ENCODE measurements at regions not wholly inside any gene's neighbourhood (a gene's known extent, or its start where the extent isn't known, plus 50 kb on each side); places are given as distances from the start of the nearest gene placed in this dataset.

- DNase-seq (ENCODE audit: low spot score): no peak
- H3K4me1 Mint-ChIP-seq (ENCODE audit: low read depth): peaks cover 4% of the 10 kb centered on the region
- no peak for TF ChIP-seq CTCF (IDR thresholded peaks at IDR 0.05)
- H3K27me3 Mint-ChIP-seq (ENCODE audit: low read depth): peaks cover 3% of the 10 kb centered on the region
- H3K4me3 Mint-ChIP-seq (ENCODE audit: unreplicated experiment): peak overlapping the region; percentile 69
- H3K27ac Mint-ChIP-seq (ENCODE audit: unreplicated experiment): peak overlapping the region; percentile 9
- no peaks in the 10 kb centered on the region for H3K36me3 Mint-ChIP-seq (ENCODE audit: low read depth)
- H3K9me3 Mint-ChIP-seq (ENCODE audit: low read depth): no peaks in the 10 kb centered on the region
Observed at GRCh38 chr18:5627776-5628511, 84.1 kb upstream of the EPB41L3 start.

DNA sequence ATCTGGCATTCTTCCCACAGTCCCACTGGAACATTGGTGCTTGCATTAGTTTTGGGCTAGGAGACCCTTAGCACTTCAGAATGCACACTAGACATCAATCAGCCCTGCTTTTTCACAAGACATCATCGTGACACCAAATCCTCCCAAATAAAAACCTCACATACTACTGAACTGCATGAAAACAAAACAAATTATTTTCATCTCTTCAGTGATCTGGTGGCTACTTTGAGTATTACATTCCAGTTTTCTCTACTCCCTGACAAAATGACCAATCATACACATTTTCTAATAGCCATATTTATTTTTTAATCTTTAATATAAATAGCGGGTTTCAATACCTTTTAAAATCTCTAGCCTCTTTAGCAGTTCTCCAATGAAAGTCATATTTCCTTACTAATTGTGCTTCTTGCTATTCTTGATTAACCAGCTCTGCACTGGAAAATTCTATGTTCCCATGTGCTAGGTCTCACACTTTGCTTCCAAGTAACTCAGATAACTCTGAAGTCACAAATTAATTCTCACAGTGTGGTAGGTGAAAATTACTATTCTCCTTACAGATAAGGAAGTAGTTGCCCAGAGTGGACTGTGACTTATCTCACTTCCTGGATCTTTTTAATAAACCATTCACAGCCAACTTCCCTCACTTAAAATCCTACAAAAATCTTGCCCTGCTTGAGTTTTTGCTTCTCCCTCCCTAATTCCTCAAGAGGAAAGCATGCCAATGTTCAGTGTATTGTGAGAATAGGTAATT lies 82.5 kb upstream of the EPB41L3 start:
- H3K36me3 Mint-ChIP-seq (ENCODE audit: low read depth): no peaks in the 10 kb centered on the region
- DNase-seq (ENCODE audit: low spot score): no peak
- peaks cover 4% of the 10 kb centered on the region for H3K4me1 Mint-ChIP-seq (ENCODE audit: low read depth)
- no peaks in the 10 kb centered on the region for H3K9me3 Mint-ChIP-seq (ENCODE audit: low read depth)
- H3K27ac Mint-ChIP-seq (ENCODE audit: unreplicated experiment): no peak overlapping the region
- H3K4me3 Mint-ChIP-seq (ENCODE audit: unreplicated experiment): no peak overlapping the region
- H3K27me3 Mint-ChIP-seq (ENCODE audit: low read depth): no peaks in the 10 kb centered on the region
- TF ChIP-seq CTCF (IDR thresholded peaks at IDR 0.05): peak; percentile 52

- no peak for DNase-seq (ENCODE audit: low spot score)
- no peak overlapping the region for H3K27ac Mint-ChIP-seq (ENCODE audit: unreplicated experiment)
- TF ChIP-seq CTCF (IDR thresholded peaks at IDR 0.05): no peak
- H3K4me3 Mint-ChIP-seq (ENCODE audit: unreplicated experiment): no peak overlapping the region
- H3K4me1 Mint-ChIP-seq (ENCODE audit: low read depth): peaks cover 8% of the 10 kb centered on the region
- H3K9me3 Mint-ChIP-seq (ENCODE audit: low read depth): no peaks in the 10 kb centered on the region
- no peaks in the 10 kb centered on the region for H3K36me3 Mint-ChIP-seq (ENCODE audit: low read depth)
- no peaks in the 10 kb centered on the region for H3K27me3 Mint-ChIP-seq (ENCODE audit: low read depth)
Observed at GRCh38 chr18:5625076-5625475, 81.3 kb upstream of the EPB41L3 start.

GRCh38 chr18:5622905-5623304 lies 79.1 kb upstream of the EPB41L3 start:
- H3K36me3 Mint-ChIP-seq (ENCODE audit: low read depth): no peaks in the 10 kb centered on the region
- no peak for DNase-seq (ENCODE audit: low spot score)
- no peak overlapping the region for H3K4me3 Mint-ChIP-seq (ENCODE audit: unreplicated experiment)
- H3K9me3 Mint-ChIP-seq (ENCODE audit: low read depth): no peaks in the 10 kb centered on the region
- peaks cover 10% of the 10 kb centered on the region for H3K4me1 Mint-ChIP-seq (ENCODE audit: low read depth)
- H3K27ac Mint-ChIP-seq (ENCODE audit: unreplicated experiment): no peak overlapping the region
- no peak for TF ChIP-seq CTCF (IDR thresholded peaks at IDR 0.05)
- H3K27me3 Mint-ChIP-seq (ENCODE audit: low read depth): no peaks in the 10 kb centered on the region

DNA sequence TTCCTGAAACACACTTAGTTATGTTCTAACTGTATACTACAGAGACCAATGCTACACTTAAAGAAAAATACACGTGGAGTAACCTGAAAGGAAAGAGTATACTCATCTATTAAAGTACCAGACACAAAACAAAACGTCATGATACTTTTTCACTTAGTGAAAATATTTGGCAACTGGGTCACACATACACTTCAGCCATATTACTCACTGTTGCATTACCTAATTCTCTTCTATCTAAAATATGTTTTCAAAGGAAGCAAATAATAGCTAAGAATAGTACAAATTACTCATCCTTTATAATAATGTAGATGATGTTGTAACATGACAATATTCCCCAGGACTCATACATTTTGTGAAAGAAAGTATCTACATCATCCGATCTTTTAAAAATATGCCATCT lies 76.5 kb upstream of the EPB41L3 start:
- Mint-ChIP-seq H3K4me3 (ENCODE audit: unreplicated experiment) (no peak overlapping the region), H3K27ac (ENCODE audit: unreplicated experiment) (no peak overlapping the region), H3K4me1 (ENCODE audit: low read depth) (peaks cover 9% of the 10 kb centered on the region), H3K36me3 (ENCODE audit: low read depth) (no peaks in the 10 kb centered on the region), H3K9me3 (ENCODE audit: low read depth) (no peaks in the 10 kb centered on the region), H3K27me3 (ENCODE audit: low read depth) (no peaks in the 10 kb centered on the region)
- no peak for DNase-seq (ENCODE audit: low spot score)
- no peak for TF ChIP-seq CTCF (IDR thresholded peaks at IDR 0.05)

Data from chondrocyte (in vitro differentiated cells).